Sigmoid colon (tissue), 6 donors: ENCODE measurements at regions not wholly inside any gene's neighbourhood (a gene's known extent, or its start where the extent isn't known, plus 50 kb on each side); places are given as distances from the start of the nearest gene placed in this dataset.

ENCODE experiments used
- DNase-seq: peaks from one replicate; pipeline ENCODE4 v3.0.0-alpha.2; 2019
- H3K27ac ChIP-seq, 4 donors: fragments of 200-600 bp; sonication (generic); one replicate each; pipeline ENCODE4 v1.5.1; 2016 to 2019; ENCODE audit warnings: mild to moderate bottlenecking in 1 of 4
- H3K27me3 ChIP-seq, 3 donors: fragments of 200-600 bp; sonication (generic); one replicate each; pipeline ENCODE4 v1.5.1; 2019; ENCODE audit warnings: mild to moderate bottlenecking in 1 of 3
- H3K36me3 ChIP-seq, 4 donors: fragments of 200-600 bp; sonication (generic); one replicate each; pipeline ENCODE4 v1.5.1; 2016 to 2019
- H3K4me1 ChIP-seq, 4 donors: fragments of 200-600 bp; sonication (generic); one replicate each; pipeline ENCODE4 v1.5.1; 2017 to 2019
- H3K4me3 ChIP-seq, 4 donors: fragments of 200-600 bp; sonication (generic); one replicate each; pipeline ENCODE4 v1.5.1; 2017 to 2019; ENCODE audit warnings: mild to moderate bottlenecking in 2 of 4, moderate library complexity in 1 of 4
- H3K9me3 ChIP-seq, 4 donors: fragments of 200-600 bp in 3 of 4; sonication (generic) in 3 of 4; one replicate each; pipeline versions ENCODE4 v1.5.1 to v1.6.1; 2013 to 2019
- CTCF ChIP-seq, 4 experiments: fragments of 450-650 bp in 3 of 4; fragments of 200-600 bp in 1 of 4; IDR thresholded peaks; one replicate each; pipeline ENCODE4 v1.5.1; 2016 to 2019; ENCODE audit warnings: antibody characterized with exemption in 4 of 4, mild to moderate bottlenecking in 3 of 4, moderate library complexity in 2 of 4
- EP300 ChIP-seq, 4 donors: sonication (generic); formaldehyde crosslinking; IDR thresholded peaks; one replicate each; pipeline ENCODE4 v1.6.1; 2017; ENCODE audit warnings: antibody characterized with exemption in 4 of 4
- POLR2A ChIP-seq, 2 donors: fragments of 450-650 bp; IDR thresholded peaks; one replicate each; pipeline ENCODE4 v1.6.1; 2016; ENCODE audit warnings: antibody characterized with exemption in 2 of 2, mild to moderate bottlenecking in 2 of 2, moderate library complexity in 2 of 2
- POLR2AphosphoS5 ChIP-seq, 4 donors: sonication (generic); formaldehyde crosslinking; IDR thresholded peaks; one replicate each; pipeline ENCODE4 v1.6.1; 2017; ENCODE audit warnings: antibody characterized with exemption in 4 of 4
- WGBS, 2 donors: extraction: QIAGEN DNeasy Blood & Tissue Kit; methylation state at CpG; one replicate each; pipeline ENCODE4 v1.1.7; 2013; 5-methylcytosine and 5-hydroxymethylcytosine counted together
- intact Hi-C: fragments of 100-400 bp; cut with DNase I; formaldehyde crosslinking; loops from one replicate; pipeline ENCODE4 v1.15.1; 2023
- donor health status: healthy with polysubstance abuse.
- donor health status: healthy.

- H3K4me1 ChIP-seq: no peaks in the 10 kb centered on the region
- no peak for DNase-seq
- H3K27ac ChIP-seq: no peak overlapping the region
- no peak overlapping the region for H3K4me3 ChIP-seq
- TF ChIP-seq CTCF (IDR thresholded peaks at IDR 0.05) (no peak), EP300 (IDR thresholded peaks at IDR 0.05) (no peak), POLR2A (IDR thresholded peaks at IDR 0.05) (no peak), POLR2AphosphoS5 (IDR thresholded peaks at IDR 0.05) (no peak)
- intact Hi-C loops: no loop called here
- no peaks in the 10 kb centered on the region for H3K9me3 ChIP-seq
- H3K27me3 ChIP-seq: no peaks in the 10 kb centered on the region
- H3K36me3 ChIP-seq: no peaks in the 10 kb centered on the region
- 51 to 85% methylated on average over 2 of the region's 2 CpGs for WGBS, 2 donors
Measured at GRCh38 chr2:58350484-58350883, 109.4 kb upstream of the FANCL start.

GRCh38 chr2:58347810-58348209 is 106.7 kb upstream of the FANCL start:
- Histone ChIP-seq H3K36me3 (no peaks in the 10 kb centered on the region), H3K27ac (no peak overlapping the region), H3K27me3 (no peaks in the 10 kb centered on the region), H3K4me1 (no peaks in the 10 kb centered on the region), H3K4me3 (no peak overlapping the region), H3K9me3 (no peaks in the 10 kb centered on the region)
- DNase-seq: no peak
- intact Hi-C loops: no loop called here
- 35 to 68% methylated on average over 1 of the region's 1 CpG for WGBS, 2 donors
- no peak for TF ChIP-seq POLR2AphosphoS5 (IDR thresholded peaks at IDR 0.05)
- TF ChIP-seq EP300 (IDR thresholded peaks at IDR 0.05): no peak
- no peak for TF ChIP-seq POLR2A (IDR thresholded peaks at IDR 0.05)
- TF ChIP-seq CTCF (IDR thresholded peaks at IDR 0.05): no peak

GRCh38 chr2:58341047-58341446 is 99.9 kb upstream of the FANCL start:
- TF ChIP-seq CTCF (IDR thresholded peaks at IDR 0.05): no peak
- no peak for TF ChIP-seq EP300 (IDR thresholded peaks at IDR 0.05)
- TF ChIP-seq POLR2A (IDR thresholded peaks at IDR 0.05): no peak
- TF ChIP-seq POLR2AphosphoS5 (IDR thresholded peaks at IDR 0.05): no peak
- Histone ChIP-seq H3K27ac (no peak overlapping the region), H3K9me3 (peaks cover 0 to 6% (median 1%) of the 10 kb centered on the region in 4 donors), H3K4me1 (no peaks in the 10 kb centered on the region), H3K4me3 (no peak overlapping the region), H3K36me3 (no peaks in the 10 kb centered on the region), H3K27me3 (no peaks in the 10 kb centered on the region)
- whole genome bisulfite sequencing, 2 donors: 86 to 90% methylated on average over 2 of the region's 2 CpGs
- DNase-seq: no peak
- intact Hi-C loops: no loop called here

- DNase-seq: no peak
- TF ChIP-seq EP300 (IDR thresholded peaks at IDR 0.05): no peak
- TF ChIP-seq CTCF (IDR thresholded peaks at IDR 0.05): no peak
- no peak for TF ChIP-seq POLR2A (IDR thresholded peaks at IDR 0.05)
- no peak for TF ChIP-seq POLR2AphosphoS5 (IDR thresholded peaks at IDR 0.05)
- Histone ChIP-seq H3K4me1 (no peaks in the 10 kb centered on the region), H3K4me3 (no peak overlapping the region), H3K9me3 (peaks cover 0 to 6% (median 1%) of the 10 kb centered on the region in 4 donors), H3K27me3 (no peaks in the 10 kb centered on the region), H3K36me3 (no peaks in the 10 kb centered on the region), H3K27ac (no peak overlapping the region)
- intact Hi-C loops: no loop called here
Measured at GRCh38 chr2:58339548-58340243, 98.6 kb upstream of the FANCL start.

- TF ChIP-seq EP300 (IDR thresholded peaks at IDR 0.05) (no peak), CTCF (IDR thresholded peaks at IDR 0.05) (no peak), POLR2AphosphoS5 (IDR thresholded peaks at IDR 0.05) (no peak), POLR2A (IDR thresholded peaks at IDR 0.05) (no peak)
Measured at GRCh38 chr2:58336416-58336815, 95.3 kb upstream of the FANCL start.

More at GRCh38 chr2:58336416-58336815, 95.3 kb upstream of the FANCL start:
- Histone ChIP-seq H3K27me3 (no peaks in the 10 kb centered on the region), H3K27ac (no peak overlapping the region), H3K9me3 (peaks cover 0 to 3% (median 0%) of the 10 kb centered on the region in 4 donors), H3K4me1 (no peaks in the 10 kb centered on the region), H3K36me3 (no peaks in the 10 kb centered on the region), H3K4me3 (no peak overlapping the region)
- intact Hi-C loops: no loop called here
- WGBS, 2 donors: 63 to 69% methylated on average over 4 of the region's 4 CpGs
- no peak for DNase-seq
